PC-3 (cell line): ENCODE measurements at regions not wholly inside any gene's neighbourhood (a gene's known extent, or its start where the extent isn't known, plus 50 kb on each side); places are given as distances from the start of the nearest gene placed in this dataset.

ENCODE experiments used
- CTCF ChIP-seq: fragments of 300-600 bp; sonication (generic); conservative IDR thresholded peaks from 2 replicates; pipeline ENCODE4 v1.5.1; 2017; ENCODE audit warnings: antibody characterized with exemption, low read depth, mild to moderate bottlenecking, low read length
- EZH2phosphoT487 ChIP-seq: fragments of 300-600 bp; sonication (generic); IDR thresholded peaks from 2 replicates; pipeline ENCODE4 v1.6.1; 2018; ENCODE audit warnings: mild to moderate bottlenecking, antibody characterized with exemption, low read length, borderline replicate concordance

DNA sequence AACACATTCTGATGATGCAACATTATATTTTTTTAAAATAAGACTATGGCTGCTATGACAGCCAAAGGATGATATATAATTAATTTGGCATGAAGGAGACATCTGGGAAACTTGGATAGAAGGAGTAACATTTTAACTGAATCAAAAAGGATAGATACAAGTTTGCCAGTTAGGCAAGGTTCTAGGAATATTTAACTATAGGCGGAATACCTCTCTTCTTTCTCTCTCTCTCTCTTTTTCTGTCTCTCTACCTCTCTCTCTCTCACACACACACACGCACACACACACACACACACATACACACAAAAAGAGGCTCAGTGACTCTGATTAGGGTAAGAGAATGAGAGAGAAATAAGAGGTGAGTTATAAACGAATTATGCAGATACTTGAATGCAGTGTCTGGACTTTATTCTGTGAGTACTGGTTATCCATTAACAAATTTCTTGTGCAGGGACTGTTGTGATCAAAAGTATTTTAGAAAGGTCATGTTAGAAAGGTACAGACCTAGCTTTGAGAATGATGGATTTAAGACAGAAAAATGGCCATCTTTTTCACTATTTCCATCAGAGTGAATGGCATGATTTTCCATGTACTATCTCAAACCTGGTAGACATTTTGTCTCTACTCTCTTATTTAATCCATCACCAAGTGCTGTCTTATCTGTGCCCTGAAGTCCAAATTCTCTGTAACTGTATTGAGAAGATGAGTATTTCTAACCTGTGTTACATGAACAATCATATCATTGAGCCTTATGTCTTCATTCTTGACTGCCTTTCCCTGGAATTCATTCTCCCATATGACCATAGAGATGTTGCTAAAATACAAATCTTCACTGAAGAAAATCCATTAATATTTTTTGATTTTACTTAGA lies 1106.9 kb upstream of the ADGRL4 start:
- TF ChIP-seq CTCF (no peak), EZH2phosphoT487 (no peak)
